ENCODE measurements at regions not wholly inside any gene's neighbourhood (a gene's known extent, or its start where the extent isn't known, plus 50 kb on each side); places are given as distances from the start of the nearest gene placed in this dataset.
"Not testable (repeated sequence)": the region's sequence is repeated elsewhere in the genome, so short reads cannot be mapped to it uniquely, and the experiment has no call there.

DNA sequence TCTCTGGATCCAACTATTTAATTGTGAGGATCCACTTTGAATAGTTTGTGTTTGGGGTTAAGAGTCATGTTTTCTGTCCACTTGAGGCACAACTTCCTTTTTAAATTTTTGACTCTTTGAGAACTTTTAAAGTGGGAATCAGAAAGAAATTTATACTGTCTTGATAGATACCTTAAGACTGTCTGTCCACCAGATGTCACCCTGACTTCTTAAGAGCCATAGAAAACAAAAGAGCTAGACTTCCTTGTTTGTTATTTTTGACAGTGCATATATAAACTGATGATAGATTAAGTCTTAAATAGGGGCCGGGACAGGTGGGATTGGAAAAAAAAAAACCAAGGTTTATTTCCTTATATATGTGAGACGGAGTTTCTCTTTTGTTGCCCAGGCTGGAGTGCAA lies 52.1 kb upstream of the WDR72 start:
- H3K9ac ChIP-seq = no peak overlapping the region
- CTCF ChIA-PET = interaction anchor here (0.6 to 2.2 kb wide), 28 partner anchors 12 to 1298 kb away, joined by 3 to 18 read pairs (median 4); no protein-coding TSS in a partner anchor
- no peaks in the 10 kb centered on the region for H3K36me3 ChIP-seq (replicated peaks in 1 of 2; ENCODE audit: control insufficient read depth in 1 of 2, insufficient read depth in 2 of 2, low read length in 1 of 2)
- no peaks in the 10 kb centered on the region; the same call in 1 of the 2 replicates for H3K79me2 ChIP-seq (ENCODE audit: insufficient read depth)
- H2AFZ ChIP-seq (ENCODE audit: low read depth) = no peak overlapping the region
- TF ChIP-seq FOXJ3 (CRISPR knock-in tag; IDR thresholded peaks at IDR 0.05) (no peak), GABPA (IDR thresholded peaks at IDR 0.05; ENCODE audit: low read depth) (no peak), RAD21 (IDR thresholded peaks at IDR 0.05; ENCODE audit: low read length) (peak; percentile 77), SMC3 (IDR thresholded peaks at IDR 0.05; ENCODE audit: low read depth, low read length) (peak; percentile 39; the same call in 1 of the 2 replicates), FOSL2 (IDR thresholded peaks at IDR 0.05; ENCODE audit: borderline replicate concordance, low read depth) (no peak)
- TF ChIP-seq, protein P1, sequence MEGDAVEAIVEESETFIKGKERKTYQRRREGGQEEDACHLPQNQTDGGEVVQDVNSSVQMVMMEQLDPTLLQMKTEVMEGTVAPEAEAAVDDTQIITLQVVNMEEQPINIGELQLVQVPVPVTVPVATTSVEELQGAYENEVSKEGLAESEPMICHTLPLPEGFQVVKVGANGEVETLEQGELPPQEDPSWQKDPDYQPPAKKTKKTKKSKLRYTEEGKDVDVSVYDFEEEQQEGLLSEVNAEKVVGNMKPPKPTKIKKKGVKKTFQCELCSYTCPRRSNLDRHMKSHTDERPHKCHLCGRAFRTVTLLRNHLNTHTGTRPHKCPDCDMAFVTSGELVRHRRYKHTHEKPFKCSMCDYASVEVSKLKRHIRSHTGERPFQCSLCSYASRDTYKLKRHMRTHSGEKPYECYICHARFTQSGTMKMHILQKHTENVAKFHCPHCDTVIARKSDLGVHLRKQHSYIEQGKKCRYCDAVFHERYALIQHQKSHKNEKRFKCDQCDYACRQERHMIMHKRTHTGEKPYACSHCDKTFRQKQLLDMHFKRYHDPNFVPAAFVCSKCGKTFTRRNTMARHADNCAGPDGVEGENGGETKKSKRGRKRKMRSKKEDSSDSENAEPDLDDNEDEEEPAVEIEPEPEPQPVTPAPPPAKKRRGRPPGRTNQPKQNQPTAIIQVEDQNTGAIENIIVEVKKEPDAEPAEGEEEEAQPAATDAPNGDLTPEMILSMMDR (IDR thresholded peaks at IDR 0.05) = peak; percentile 19; the same call in 1 of the 2 replicates
- no peak overlapping the region for H3K27ac ChIP-seq (ENCODE audit: low read depth in 2 of 2, low read length in 1 of 2)
- no peaks in the 10 kb centered on the region for H3K4me1 ChIP-seq (ENCODE audit: control insufficient read depth in 1 of 2, insufficient read depth in 2 of 2, low read depth in 1 of 2, low read length in 1 of 2)
- no peaks in the 10 kb centered on the region for H3K9me2 ChIP-seq
- H3K27me3 ChIP-seq (ENCODE audit: insufficient read depth) = no peaks in the 10 kb centered on the region
- no peak overlapping the region for H3K4me3 ChIP-seq (ENCODE audit: low read depth in 2 of 2, low read length in 1 of 2)
- peak; percentile 10 for DNase-seq
- WGBS (ENCODE audit: low lambda C conversion rate) = 13% methylated on average over 2 of the region's 2 CpGs
- no peaks in the 10 kb centered on the region for H3K9me3 ChIP-seq
- POLR2A ChIA-PET = no interaction called here
- no peaks in the 10 kb centered on the region for H4K20me1 ChIP-seq (ENCODE audit: insufficient read depth)
- no peak overlapping the region for H3K4me2 ChIP-seq
- no peaks in the 10 kb centered on the region for H3F3A ChIP-seq (replicated peaks; ENCODE audit: insufficient read depth)

DNA sequence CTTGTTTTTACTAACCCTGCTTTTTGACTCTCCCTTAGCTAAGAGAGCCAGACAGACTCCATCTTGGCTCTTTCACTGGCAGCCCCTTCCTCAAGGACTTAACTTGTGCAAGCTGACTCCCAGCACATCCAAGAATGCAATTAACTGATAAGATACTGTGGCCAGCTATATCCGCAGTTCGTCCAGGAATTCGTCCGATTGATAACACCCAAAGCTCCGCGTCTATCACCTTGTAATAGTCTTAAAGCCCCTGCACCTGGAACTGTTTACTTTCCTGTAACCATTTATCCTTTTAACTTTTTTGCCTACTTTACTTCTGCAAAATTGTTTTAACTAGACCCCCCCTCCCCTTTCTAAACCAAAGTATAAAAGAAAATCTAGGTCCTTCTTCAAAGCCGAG lies 50.8 kb upstream of the WDR72 start:
- DNase-seq; H3K9me3 ChIP-seq; H3K4me1 ChIP-seq (ENCODE audit: control insufficient read depth in 1 of 2, insufficient read depth in 2 of 2, low read depth in 1 of 2, low read length in 1 of 2); H3K9me2 ChIP-seq; H3F3A ChIP-seq (replicated peaks; ENCODE audit: insufficient read depth); H3K27ac ChIP-seq (ENCODE audit: low read depth in 2 of 2, low read length in 1 of 2); H4K20me1 ChIP-seq (ENCODE audit: insufficient read depth); H3K4me2 ChIP-seq; H3K27me3 ChIP-seq (ENCODE audit: insufficient read depth); POLR2A ChIA-PET; H2AFZ ChIP-seq (ENCODE audit: low read depth); H3K79me2 ChIP-seq (ENCODE audit: insufficient read depth); H3K9ac ChIP-seq; H3K36me3 ChIP-seq (replicated peaks in 1 of 2; ENCODE audit: control insufficient read depth in 1 of 2, insufficient read depth in 2 of 2, low read length in 1 of 2); H3K4me3 ChIP-seq (ENCODE audit: low read depth in 2 of 2, low read length in 1 of 2): not testable (repeated sequence)
- WGBS (ENCODE audit: low lambda C conversion rate) = 80% methylated on average over 7 of the region's 7 CpGs
- CTCF ChIA-PET = interaction anchor here (0.5 to 2.2 kb wide), 14 partner anchors 14 to 273 kb away, joined by 3 to 18 read pairs (median 4); partner anchors contain the start of gene UNC13C

Small RNA genes in the stretch of these regions (small RNA-seq; reads per million reads assigned to genes)
- gene AC084759.1 = 0 reads per million in 7 experiments

All from SK-N-SH (cell line).